HCT116 (cell line): ENCODE measurements at regions not wholly inside any gene's neighbourhood (a gene's known extent, or its start where the extent isn't known, plus 50 kb on each side); places are given as distances from the start of the nearest gene placed in this dataset.

Experiments used
- ATAC-seq: fragments of 200-7000 bp; cut with Tn5 transposase; 2 replicates; pipeline ENCODE4 v1.9.1; 2020; ENCODE audit warnings: mild to moderate bottlenecking, moderate library complexity
- BruUV-seq: library from RNA; stranded (reverse); fragments of 400-500 nt; replicated peaks from 2 replicates; lab custom pipeline; 2021; lab: Mats Ljungman, UMichigan
- CTCF ChIA-PET: fragments of 300-600 bp; sonication (Branson Sonifier 250); formaldehyde crosslinking; loops from one replicate; lab custom pipeline; 2021; ENCODE audit warnings: antibody characterized with exemption; lab: Charles Lee
- POLR2A ChIA-PET: fragments of 300-600, 350-600 bp; sonication (Branson Sonifier 250); formaldehyde crosslinking; loops from one replicate; lab custom pipeline; 2021; ENCODE audit warnings: antibody characterized with exemption; lab: Charles Lee
- RAD21 ChIA-PET, 2 experiments: fragments of 300-600 bp; sonication (Branson Sonifier 250); formaldehyde crosslinking; loops; one replicate each; lab custom pipeline; 2023; ENCODE audit warnings: low total read pairs in 2 of 2; ENCODE audit not compliant: uncharacterized antibody in 2 of 2, unreplicated experiment in 2 of 2, low non-redundant PET in 1 of 2; lab: Charles Lee
- DNase-seq: peaks from one replicate; pipeline ENCODE4 v3.0.0-alpha.2; 2010; ENCODE audit warnings: low read depth, low spot score
- H2AFZ ChIP-seq: fragments of 200-600 bp; shearing (Covaris generic), sonication (generic); 2 replicates; pipeline ENCODE4 v1.6.1; 2017; ENCODE audit warnings: low read depth, mixed run types, mixed read lengths, antibody characterized with exemption, low read length; ENCODE audit not compliant: poor library complexity, severe bottlenecking
- H3K27ac ChIP-seq: 2 replicates; pipeline ENCODE4 v1.5.1; 2012; ENCODE audit warnings: low read depth, low read length
- H3K27me3 ChIP-seq: fragments of 200-600 bp; sonication (generic); 2 replicates; pipeline ENCODE4 v1.6.1; 2016; ENCODE audit warnings: mixed run types, low read length, mixed read lengths; ENCODE audit not compliant: insufficient read depth
- H3K36me3 ChIP-seq, 2 experiments: fragments of 200-500 bp in 1 of 2; fragments of 200-600 bp in 1 of 2; sonication (Bioruptor generic) in 1 of 2; sonication (generic) in 1 of 2; 2 replicates each; pipeline versions ENCODE4 v1.5.1 to v1.6.1; 2014 to 2016; ENCODE audit warnings: low read length in 2 of 2, inconsistent platforms in 1 of 2, mixed read lengths in 1 of 2, mixed run types in 1 of 2; ENCODE audit not compliant: insufficient read depth in 2 of 2, control insufficient read depth in 1 of 2
- H3K4me1 ChIP-seq, 2 experiments: fragments of 200-600 bp in 1 of 2; sonication (generic) in 1 of 2; 2 replicates each; pipeline versions ENCODE4 v1.5.1 to v1.6.1; 2012 to 2017; ENCODE audit warnings: low read length in 2 of 2, inconsistent platforms in 1 of 2, mild to moderate bottlenecking in 1 of 2, mixed read lengths in 1 of 2, mixed run types in 1 of 2, moderate library complexity in 1 of 2; ENCODE audit not compliant: insufficient read depth in 2 of 2, control insufficient read depth in 1 of 2
- H3K4me2 ChIP-seq: fragments of 200-600 bp; sonication (generic); 2 replicates; pipeline ENCODE4 v1.6.1; 2017; ENCODE audit warnings: mixed run types, low read length, mixed read lengths
- H3K4me3 ChIP-seq, 2 experiments: fragments of 200-600 bp in 1 of 2; sonication (generic) in 1 of 2; replicated peaks in 1 of 2; 2 replicates each; pipeline ENCODE4 v1.5.1; 2011 to 2016; ENCODE audit warnings: low read length in 2 of 2, control low read depth in 1 of 2, low read depth in 1 of 2, mild to moderate bottlenecking in 1 of 2, mixed read lengths in 1 of 2, mixed run types in 1 of 2
- H3K79me2 ChIP-seq: fragments of 200-600 bp; sonication (generic); 2 replicates; pipeline ENCODE4 v1.6.1; 2017; ENCODE audit warnings: mild to moderate bottlenecking, mixed run types, low read length, moderate library complexity, mixed read lengths; ENCODE audit not compliant: insufficient read depth
- H3K9ac ChIP-seq: fragments of 200-600 bp; sonication (generic); 2 replicates; pipeline ENCODE4 v1.6.1; 2016; ENCODE audit warnings: low read length, mixed read lengths
- H3K9me2 ChIP-seq: fragments of 200-600 bp; sonication (generic), shearing (Covaris generic); 2 replicates; pipeline ENCODE4 v1.6.1; 2017; ENCODE audit warnings: mixed run types, mild to moderate bottlenecking, moderate library complexity; ENCODE audit not compliant: insufficient read depth
- H3K9me3 ChIP-seq, 2 experiments: fragments of 200-500 bp in 1 of 2; fragments of 200-600 bp in 1 of 2; sonication (Bioruptor generic) in 1 of 2; sonication (generic) in 1 of 2; 2 replicates each; pipeline ENCODE4 v1.6.1; 2014 to 2017; ENCODE audit warnings: low read length in 2 of 2, mixed read lengths in 2 of 2, inconsistent platforms in 1 of 2, low read depth in 1 of 2, mild to moderate bottlenecking in 1 of 2, mixed run types in 1 of 2, moderate library complexity in 1 of 2; ENCODE audit not compliant: control insufficient read depth in 1 of 2, insufficient read depth in 1 of 2
- H4K20me1 ChIP-seq: fragments of 200-600 bp; sonication (generic), shearing (Covaris generic); 2 replicates; pipeline ENCODE4 v1.6.1; 2017; ENCODE audit warnings: mixed run types, mild to moderate bottlenecking, moderate library complexity; ENCODE audit not compliant: insufficient read depth
- CBX3 ChIP-seq: IDR thresholded peaks from 2 replicates; pipeline ENCODE4 v1.6.1; 2012; ENCODE audit warnings: low read depth
- CEBPB ChIP-seq: IDR thresholded peaks from 2 replicates; pipeline ENCODE4 v1.6.1; 2012; ENCODE audit warnings: low read depth
- EGR1 ChIP-seq: IDR thresholded peaks from 2 replicates; pipeline ENCODE4 v1.6.1; 2012; ENCODE audit warnings: low read depth
- ELF1 ChIP-seq: IDR thresholded peaks from 2 replicates; pipeline ENCODE4 v1.6.1; 2012; ENCODE audit warnings: low read depth, borderline replicate concordance
- EZH2 ChIP-seq: fragments of 200-600 bp; sonication (generic); IDR thresholded peaks from 2 replicates; pipeline ENCODE4 v1.6.1; 2017; ENCODE audit warnings: antibody characterized with exemption, mixed run types
- EZH2phosphoT487 ChIP-seq: fragments of 200-600 bp; IDR thresholded peaks from 2 replicates; pipeline ENCODE4 v1.6.1; 2018; ENCODE audit warnings: antibody characterized with exemption, borderline replicate concordance
- POLR2A ChIP-seq: IDR thresholded peaks from 2 replicates; pipeline ENCODE4 v1.7.0; 2011; ENCODE audit warnings: borderline replicate concordance; ENCODE audit not compliant: insufficient read depth, insufficient read length; ENCODE audit errors: extremely low read depth
- POLR2AphosphoS5 ChIP-seq: IDR thresholded peaks from 2 replicates; pipeline ENCODE4 v1.6.1; 2011; ENCODE audit warnings: mild to moderate bottlenecking, low read depth, low read length, moderate library complexity
- SRF ChIP-seq: IDR thresholded peaks from 2 replicates; pipeline ENCODE4 v1.6.1; 2012; ENCODE audit warnings: low read depth
- YY1 ChIP-seq: IDR thresholded peaks from 2 replicates; pipeline ENCODE4 v1.6.1; 2011; ENCODE audit warnings: low read length, low read depth, moderate library complexity, mild to moderate bottlenecking; ENCODE audit not compliant: insufficient replicate concordance; ENCODE audit errors: extremely low read depth
- ZFX ChIP-seq: fragments of 450-650 bp; IDR thresholded peaks from 2 replicates; pipeline ENCODE4 v1.6.1; 2017
- intact Hi-C: fragments of 100-400 bp; cut with micrococcal nuclease; formaldehyde crosslinking; loops from 2 replicates; pipeline ENCODE4 v1.10.0; 2022
- TF ChIP-seq, protein P1 (sequence below), 3 experiments: fragments of 200-600 bp in 1 of 3; sonication (generic) in 1 of 3; IDR thresholded peaks in 2 of 3; conservative IDR thresholded peaks in 1 of 3; 2 replicates each; pipeline ENCODE4 v1.5.1; 2012 to 2017; ENCODE audit warnings: low read depth in 2 of 3, low read length in 2 of 3, antibody characterized with exemption in 1 of 3, borderline replicate concordance in 1 of 3, control low read depth in 1 of 3, mild to moderate bottlenecking in 1 of 3, mixed read lengths in 1 of 3, mixed run types in 1 of 3, moderate library complexity in 1 of 3; ENCODE audit not compliant: insufficient read depth in 1 of 3
- TF ChIP-seq, protein P2 (sequence below): IDR thresholded peaks from 2 replicates; pipeline ENCODE4 v1.6.1; 2012
- TF ChIP-seq, protein P3 (sequence below): IDR thresholded peaks from 2 replicates; pipeline ENCODE4 v1.6.1; 2011; ENCODE audit warnings: mild to moderate bottlenecking, low read length, moderate library complexity; ENCODE audit not compliant: insufficient replicate concordance; ENCODE audit errors: extremely low read depth

DNA sequence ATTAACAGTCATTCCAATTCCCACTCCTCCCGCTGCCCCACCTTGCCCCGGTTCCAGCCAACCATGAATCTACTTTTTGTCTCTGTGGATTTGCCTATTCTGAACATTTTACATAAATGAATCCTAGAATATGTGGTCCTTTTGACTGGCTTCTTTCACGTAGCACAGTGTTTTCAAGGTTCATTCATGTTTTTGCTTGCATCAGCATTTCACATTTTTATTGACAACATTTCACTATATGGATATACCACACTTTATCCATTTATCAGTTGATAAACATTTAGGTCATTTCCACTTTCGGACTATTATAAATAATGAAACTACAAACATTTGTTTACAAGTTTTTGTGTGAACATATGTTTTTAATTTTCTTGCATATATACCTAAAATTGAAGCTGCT lies 182.0 kb downstream of the ZNF248 start:
- H3K9me3 ChIP-seq: no peaks in the 10 kb centered on the region; a peak in 1 of 4 replicates
- ChIA-PET CTCF (no interaction called here), POLR2A (no interaction called here), RAD21 (no interaction called here)
- no peak overlapping the region for H3K4me3 ChIP-seq
- H3K9ac ChIP-seq: no peak overlapping the region
- DNase-seq: no peak
- no peak overlapping the region for H2AFZ ChIP-seq
- H4K20me1 ChIP-seq: no peaks in the 10 kb centered on the region
- no peaks in the 10 kb centered on the region for H3K36me3 ChIP-seq
- H3K27ac ChIP-seq: no peak overlapping the region
- no TSS peak for BruUV-seq
- no peaks in the 10 kb centered on the region for H3K27me3 ChIP-seq
- no peaks in the 10 kb centered on the region for H3K79me2 ChIP-seq
- intact Hi-C loops: no loop called here
- ATAC-seq: no peak
- no peaks in the 10 kb centered on the region for H3K4me1 ChIP-seq
- no peaks in the 10 kb centered on the region for H3K9me2 ChIP-seq
- no peak overlapping the region for H3K4me2 ChIP-seq
- TF ChIP-seq POLR2A (no peak), YY1 (no peak), ELF1 (no peak), SRF (no peak), CBX3 (no peak), EZH2 (no peak), EGR1 (no peak), POLR2AphosphoS5 (no peak), CEBPB (no peak), EZH2phosphoT487 (no peak), ZFX (no peak)
- TF ChIP-seq, protein P1, sequence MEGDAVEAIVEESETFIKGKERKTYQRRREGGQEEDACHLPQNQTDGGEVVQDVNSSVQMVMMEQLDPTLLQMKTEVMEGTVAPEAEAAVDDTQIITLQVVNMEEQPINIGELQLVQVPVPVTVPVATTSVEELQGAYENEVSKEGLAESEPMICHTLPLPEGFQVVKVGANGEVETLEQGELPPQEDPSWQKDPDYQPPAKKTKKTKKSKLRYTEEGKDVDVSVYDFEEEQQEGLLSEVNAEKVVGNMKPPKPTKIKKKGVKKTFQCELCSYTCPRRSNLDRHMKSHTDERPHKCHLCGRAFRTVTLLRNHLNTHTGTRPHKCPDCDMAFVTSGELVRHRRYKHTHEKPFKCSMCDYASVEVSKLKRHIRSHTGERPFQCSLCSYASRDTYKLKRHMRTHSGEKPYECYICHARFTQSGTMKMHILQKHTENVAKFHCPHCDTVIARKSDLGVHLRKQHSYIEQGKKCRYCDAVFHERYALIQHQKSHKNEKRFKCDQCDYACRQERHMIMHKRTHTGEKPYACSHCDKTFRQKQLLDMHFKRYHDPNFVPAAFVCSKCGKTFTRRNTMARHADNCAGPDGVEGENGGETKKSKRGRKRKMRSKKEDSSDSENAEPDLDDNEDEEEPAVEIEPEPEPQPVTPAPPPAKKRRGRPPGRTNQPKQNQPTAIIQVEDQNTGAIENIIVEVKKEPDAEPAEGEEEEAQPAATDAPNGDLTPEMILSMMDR (IDR thresholded peaks at IDR 0.05 in 2 of 3, conservative IDR thresholded peaks at IDR 0.05 in 1 of 3; ENCODE audit: borderline replicate concordance in 1 of 3, insufficient read depth in 1 of 3, low read depth in 2 of 3, low read length in 2 of 3): no peak
- TF ChIP-seq, protein P2, sequence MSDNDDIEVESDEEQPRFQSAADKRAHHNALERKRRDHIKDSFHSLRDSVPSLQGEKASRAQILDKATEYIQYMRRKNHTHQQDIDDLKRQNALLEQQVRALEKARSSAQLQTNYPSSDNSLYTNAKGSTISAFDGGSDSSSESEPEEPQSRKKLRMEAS: no peak
- TF ChIP-seq, protein P3, sequence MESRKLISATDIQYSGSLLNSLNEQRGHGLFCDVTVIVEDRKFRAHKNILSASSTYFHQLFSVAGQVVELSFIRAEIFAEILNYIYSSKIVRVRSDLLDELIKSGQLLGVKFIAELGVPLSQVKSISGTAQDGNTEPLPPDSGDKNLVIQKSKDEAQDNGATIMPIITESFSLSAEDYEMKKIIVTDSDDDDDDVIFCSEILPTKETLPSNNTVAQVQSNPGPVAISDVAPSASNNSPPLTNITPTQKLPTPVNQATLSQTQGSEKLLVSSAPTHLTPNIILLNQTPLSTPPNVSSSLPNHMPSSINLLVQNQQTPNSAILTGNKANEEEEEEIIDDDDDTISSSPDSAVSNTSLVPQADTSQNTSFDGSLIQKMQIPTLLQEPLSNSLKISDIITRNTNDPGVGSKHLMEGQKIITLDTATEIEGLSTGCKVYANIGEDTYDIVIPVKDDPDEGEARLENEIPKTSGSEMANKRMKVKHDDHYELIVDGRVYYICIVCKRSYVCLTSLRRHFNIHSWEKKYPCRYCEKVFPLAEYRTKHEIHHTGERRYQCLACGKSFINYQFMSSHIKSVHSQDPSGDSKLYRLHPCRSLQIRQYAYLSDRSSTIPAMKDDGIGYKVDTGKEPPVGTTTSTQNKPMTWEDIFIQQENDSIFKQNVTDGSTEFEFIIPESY: no peak
